Heart left ventricle (tissue), 16 donors: ENCODE measurements at regions not wholly inside any gene's neighbourhood (a gene's known extent, or its start where the extent isn't known, plus 50 kb on each side); places are given as distances from the start of the nearest gene placed in this dataset.

Experiments used
- ATAC-seq, 4 donors: fragments of 200-7000 bp; cut with Tn5 transposase; one replicate each; pipeline ENCODE4 v1.9.1; 2020 to 2022; ENCODE audit warnings: moderate library complexity in 4 of 4, mild to moderate bottlenecking in 3 of 4, moderate number of reproducible peaks in 1 of 4
- DNase-seq, 5 donors: peaks; one replicate each; pipeline ENCODE4 v3.0.0-alpha.2; 2020
- H3K27ac ChIP-seq, 12 donors: fragments of 200-600 bp; sonication (generic) in 4 of 12; one replicate each; pipeline versions ENCODE4 v1.5.0 to v1.8.0; 2016 to 2022; ENCODE audit warnings: mild to moderate bottlenecking in 2 of 12
- H3K27me3 ChIP-seq, 9 donors: fragments of 200-600 bp; sonication (generic) in 2 of 9; one replicate each; pipeline versions ENCODE4 v1.5.1 to v1.8.0; 2016 to 2022; ENCODE audit warnings: mild to moderate bottlenecking in 3 of 9
- H3K36me3 ChIP-seq, 9 donors: fragments of 200-600 bp; sonication (generic) in 2 of 9; one replicate each; pipeline versions ENCODE4 v1.5.0 to v1.8.0; 2018 to 2022; ENCODE audit warnings: mild to moderate bottlenecking in 2 of 9
- H3K4me1 ChIP-seq, 12 donors: fragments of 200-600 bp; sonication (generic) in 4 of 12; one replicate each; pipeline versions ENCODE4 v1.5.0 to v1.8.0; 2016 to 2022; ENCODE audit warnings: mild to moderate bottlenecking in 3 of 12
- H3K4me3 ChIP-seq, 12 donors: fragments of 200-600 bp; sonication (generic) in 4 of 12; one replicate each; pipeline versions ENCODE4 v1.5.0 to v1.8.0; 2017 to 2022; ENCODE audit warnings: mild to moderate bottlenecking in 9 of 12, moderate library complexity in 4 of 12
- H3K9me3 ChIP-seq, 12 donors: fragments of 200-600 bp; sonication (generic) in 4 of 12; one replicate each; pipeline versions ENCODE4 v1.5.0 to v1.8.0; 2016 to 2022; ENCODE audit warnings: mild to moderate bottlenecking in 1 of 12
- POLR2A ChIP-seq, 2 donors: fragments of 450-650 bp; IDR thresholded peaks; one replicate each; pipeline ENCODE4 v1.6.1; 2017; ENCODE audit warnings: antibody characterized with exemption in 2 of 2, mild to moderate bottlenecking in 2 of 2, moderate library complexity in 2 of 2
- WGBS, 4 donors: extraction: QIAGEN DNeasy Blood & Tissue Kit in 2 of 4; methylation state at CpG; one replicate each; pipeline versions ENCODE4 v1.1.5 to v1.1.7; 2013 to 2018; 5-methylcytosine and 5-hydroxymethylcytosine counted together
- intact Hi-C, 10 donors: fragments of 100-400 bp; cut with DNase I; formaldehyde crosslinking; loops; one replicate each; pipeline versions ENCODE4 v1.11.1 to v1.14.2; 2022
- TF ChIP-seq, protein P1 (sequence below), 12 donors: fragments of 200-600 bp; sonication (generic) in 4 of 12; IDR thresholded peaks; one replicate each; pipeline versions ENCODE4 v1.5.0 to v1.8.0; 2018 to 2022; ENCODE audit warnings: antibody characterized with exemption in 12 of 12, mild to moderate bottlenecking in 5 of 12
- donor health status: ischemic (EF 13 %, LVEDD 7.1; RV severe dilation, severe dysfunction).
- donor health status: healthy with polysubstance abuse.
- donor health status: DM: no; HTN: yes; CAD: no.
- donor health status: DM: no; HTN: no; CAD: no.
- donor health status: ischemic (EF 25% LVEDD 6.9; RV normal size, moderate dysfunction).
- donor health status: ischemic (EF 25% LVEDD 5.7; RV mildly dilated, moderate dysfunction).
- donor health status: healthy.
- donor health status: DM: yes; HTN: yes; CAD: no.
- donor health status: ischemic (EF 35%, LVEDD 5.7; RV mildly dilated, moderate dysfunction).
- donor health status: nonischemic (EF 11% LVEDD 7.7; RV severe dilation, severe dysfunction).
- donor health status: DM: yes; HTN: yes; CAD: no.
- donor health status: PGD.
- donor health status: ischemic (EF 29% LVEDD 5.4; RV normal size, mild dysfunction).
- donor health status: nonischemic (EF 23%, LVEDD 6.1; RV moderate dilation, normal function).

DNA sequence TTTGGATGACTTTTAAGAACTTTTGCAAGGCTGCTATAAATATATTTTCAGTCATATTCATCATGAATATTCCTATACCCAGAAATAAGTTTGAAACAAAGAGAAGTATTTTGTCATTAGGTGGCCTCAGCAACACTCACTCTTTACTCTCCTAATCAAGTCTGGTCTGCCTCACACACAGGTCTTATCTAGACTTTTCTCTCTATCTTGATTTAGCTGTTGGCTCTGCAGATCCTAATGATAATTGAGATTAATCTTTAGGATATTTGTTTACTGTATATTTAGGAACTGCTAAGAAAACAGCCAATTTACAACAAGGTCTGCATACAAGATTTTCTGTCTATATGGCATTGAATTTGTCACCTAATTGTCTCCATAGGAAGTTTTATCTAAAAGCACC, 297.6 kb downstream of the PTEN start:
- TF ChIP-seq, protein P1, sequence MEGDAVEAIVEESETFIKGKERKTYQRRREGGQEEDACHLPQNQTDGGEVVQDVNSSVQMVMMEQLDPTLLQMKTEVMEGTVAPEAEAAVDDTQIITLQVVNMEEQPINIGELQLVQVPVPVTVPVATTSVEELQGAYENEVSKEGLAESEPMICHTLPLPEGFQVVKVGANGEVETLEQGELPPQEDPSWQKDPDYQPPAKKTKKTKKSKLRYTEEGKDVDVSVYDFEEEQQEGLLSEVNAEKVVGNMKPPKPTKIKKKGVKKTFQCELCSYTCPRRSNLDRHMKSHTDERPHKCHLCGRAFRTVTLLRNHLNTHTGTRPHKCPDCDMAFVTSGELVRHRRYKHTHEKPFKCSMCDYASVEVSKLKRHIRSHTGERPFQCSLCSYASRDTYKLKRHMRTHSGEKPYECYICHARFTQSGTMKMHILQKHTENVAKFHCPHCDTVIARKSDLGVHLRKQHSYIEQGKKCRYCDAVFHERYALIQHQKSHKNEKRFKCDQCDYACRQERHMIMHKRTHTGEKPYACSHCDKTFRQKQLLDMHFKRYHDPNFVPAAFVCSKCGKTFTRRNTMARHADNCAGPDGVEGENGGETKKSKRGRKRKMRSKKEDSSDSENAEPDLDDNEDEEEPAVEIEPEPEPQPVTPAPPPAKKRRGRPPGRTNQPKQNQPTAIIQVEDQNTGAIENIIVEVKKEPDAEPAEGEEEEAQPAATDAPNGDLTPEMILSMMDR (IDR thresholded peaks at IDR 0.05): no peak
- no peak for TF ChIP-seq POLR2A (IDR thresholded peaks at IDR 0.05)
- Histone ChIP-seq H3K4me3 (no peak overlapping the region), H3K4me1 (peaks cover 0 to 26% (median 6%) of the 10 kb centered on the region in 12 donors), H3K9me3 (no peaks in the 10 kb centered on the region), H3K27me3 (no peaks in the 10 kb centered on the region), H3K27ac (no peak overlapping the region), H3K36me3 (no peaks in the 10 kb centered on the region)
- intact Hi-C loops: no loop called here
- ATAC-seq (no peak), DNase-seq (no peak)

DNA sequence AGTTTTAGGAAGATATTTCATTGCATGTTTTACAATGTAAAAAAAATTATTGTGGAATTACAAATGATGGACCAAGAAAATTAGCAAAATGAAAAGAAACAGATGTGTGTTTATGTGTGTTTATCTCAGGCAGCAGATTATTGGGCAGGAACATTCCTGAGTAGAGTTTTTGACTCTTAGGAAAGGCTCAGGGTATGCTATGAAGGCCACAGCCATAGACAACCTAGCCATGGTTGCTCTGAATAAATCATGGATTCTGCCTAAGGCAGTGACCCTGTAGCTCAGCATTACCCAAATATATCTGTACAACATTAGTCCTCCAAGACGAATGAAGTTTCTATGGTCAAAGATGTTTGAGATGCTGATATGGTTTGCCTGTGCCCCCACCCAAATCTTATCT, 298.3 kb downstream of the PTEN start:
- DNase-seq (no peak), ATAC-seq (no peak)
- Histone ChIP-seq H3K27ac (no peak overlapping the region), H3K27me3 (no peaks in the 10 kb centered on the region), H3K4me3 (no peak overlapping the region), H3K9me3 (no peaks in the 10 kb centered on the region), H3K36me3 (no peaks in the 10 kb centered on the region), H3K4me1 (peaks cover 0 to 30% (median 12%) of the 10 kb centered on the region in 12 donors)
- WGBS, 4 donors: 91 to 100% (median 91%) methylated on average over 1 of the region's 1 CpG
- TF ChIP-seq, protein P1 (IDR thresholded peaks at IDR 0.05): no peak
- TF ChIP-seq POLR2A (IDR thresholded peaks at IDR 0.05): no peak
- intact Hi-C loops: no loop called here

DNA sequence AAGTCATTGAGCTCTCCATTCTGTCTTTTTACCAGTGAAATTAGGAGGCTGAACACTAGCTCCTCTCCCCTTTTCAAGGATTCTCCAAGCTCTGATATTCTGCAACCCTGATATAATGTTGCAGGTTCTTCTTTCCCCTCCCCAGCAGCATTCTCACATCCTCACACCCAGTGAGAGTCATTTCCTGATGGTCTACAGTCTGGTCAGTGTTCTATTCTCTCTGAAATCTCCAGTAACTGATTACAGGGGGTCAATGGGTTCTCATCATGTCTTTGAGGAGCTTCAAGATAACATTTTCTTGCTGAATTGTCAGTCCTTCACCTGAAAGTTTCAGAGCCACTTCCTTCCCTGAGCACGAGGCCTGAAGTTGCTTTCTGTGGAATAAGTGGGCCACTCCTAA, 299.4 kb downstream of the PTEN start:
- DNase-seq: no peak
- H3K36me3 ChIP-seq: no peaks in the 10 kb centered on the region
- no peak for ATAC-seq
- H3K27me3 ChIP-seq: no peaks in the 10 kb centered on the region
- H3K4me3 ChIP-seq: no peak overlapping the region
- peaks cover 0 to 34% (median 18%) of the 10 kb centered on the region in 12 donors for H3K4me1 ChIP-seq
- H3K9me3 ChIP-seq: no peaks in the 10 kb centered on the region
- TF ChIP-seq POLR2A (IDR thresholded peaks at IDR 0.05): no peak
- TF ChIP-seq, protein P1 (IDR thresholded peaks at IDR 0.05): no peak
- intact Hi-C loops: no loop called here
- WGBS, 4 donors: 71 to 88% (median 74%) methylated on average over 1 of the region's 1 CpG
- H3K27ac ChIP-seq: no peak overlapping the region

DNA sequence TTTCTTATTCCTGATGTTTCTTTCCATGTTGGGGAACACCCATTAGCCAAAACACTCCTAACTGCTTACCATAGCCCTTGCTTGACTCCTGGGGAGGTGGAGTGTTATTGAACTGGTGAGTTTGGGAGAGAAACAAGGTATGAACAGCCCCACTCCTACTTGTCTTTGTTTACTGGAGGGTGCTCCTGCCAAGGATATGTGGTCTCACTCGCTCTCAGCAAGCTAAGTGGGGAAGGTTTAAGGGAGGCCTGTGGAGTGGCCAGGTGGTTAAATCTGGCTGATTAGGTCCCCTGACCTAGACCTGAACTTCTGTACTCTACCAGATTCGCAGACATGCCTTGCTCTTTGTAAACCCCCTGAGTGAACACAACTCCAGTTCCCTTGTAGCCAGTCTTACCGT, 300.1 kb downstream of the PTEN start:
- H3K9me3 ChIP-seq: peaks cover 0 to 6% (median 0%) of the 10 kb centered on the region in 12 donors
- 86 to 92% (median 90%) methylated on average over 3 of the region's 3 CpGs for WGBS, 4 donors

More for the DNA sequence above, 300.1 kb downstream of the PTEN start:
- Histone ChIP-seq H3K36me3 (no peaks in the 10 kb centered on the region), H3K4me3 (no peak overlapping the region), H3K27me3 (no peaks in the 10 kb centered on the region), H3K4me1 (peaks cover 0 to 28% (median 12%) of the 10 kb centered on the region in 12 donors), H3K27ac (no peak overlapping the region)
- TF ChIP-seq, protein P1 (IDR thresholded peaks at IDR 0.05): no peak
- TF ChIP-seq POLR2A (IDR thresholded peaks at IDR 0.05): no peak
- ATAC-seq: no peak
- intact Hi-C loops: no loop called here
- no peak for DNase-seq
